Smooth muscle cell (in vitro differentiated cells): ENCODE measurements at regions not wholly inside any gene's neighbourhood (a gene's known extent, or its start where the extent isn't known, plus 50 kb on each side); places are given as distances from the start of the nearest gene placed in this dataset.

Experiments
- DNase-seq: peaks from one replicate; lab custom pipeline; 2025; ENCODE audit not compliant: unreplicated experiment; lab: John Stamatoyannopoulos, UW
- H2AFZ ChIP-seq: fragments of 200-600 bp; sonication (generic); 2 replicates; pipeline ENCODE4 v1.6.0; 2016; ENCODE audit warnings: antibody characterized with exemption, low read depth, mild to moderate bottlenecking
- H3F3A ChIP-seq: fragments of 200-600 bp; sonication (generic); 2 replicates; pipeline ENCODE4 v1.6.0; 2017; ENCODE audit warnings: antibody characterized with exemption, low read depth
- H3K27ac ChIP-seq: fragments of 200-600 bp; sonication (generic); 2 replicates; pipeline ENCODE4 v1.5.1; 2016; ENCODE audit warnings: low read depth, mild to moderate bottlenecking
- H3K27me3 ChIP-seq: fragments of 200-600 bp; sonication (generic); 2 replicates; pipeline ENCODE4 v1.6.1; 2016; ENCODE audit warnings: low read depth, mild to moderate bottlenecking
- H3K36me3 ChIP-seq: fragments of 200-600 bp; sonication (generic); 2 replicates; pipeline ENCODE4 v1.5.1; 2016; ENCODE audit warnings: low read depth
- H3K4me1 ChIP-seq: fragments of 200-600 bp; sonication (generic); 2 replicates; pipeline ENCODE4 v1.5.1; 2016; ENCODE audit warnings: low read depth
- H3K4me2 ChIP-seq: fragments of 200-600 bp; sonication (generic); 2 replicates; pipeline ENCODE4 v1.6.0; 2016; ENCODE audit warnings: mild to moderate bottlenecking
- H3K4me3 ChIP-seq: fragments of 200-600 bp; sonication (generic); 2 replicates; pipeline ENCODE4 v1.5.1; 2016; ENCODE audit warnings: mild to moderate bottlenecking
- H3K79me2 ChIP-seq: fragments of 200-600 bp; sonication (generic); 2 replicates; pipeline ENCODE4 v1.6.0; 2016; ENCODE audit warnings: low read depth, mild to moderate bottlenecking
- H3K9ac ChIP-seq: fragments of 200-600 bp; sonication (generic); 2 replicates; pipeline ENCODE4 v1.6.0; 2016; ENCODE audit warnings: low read depth
- H3K9me3 ChIP-seq: fragments of 200-600 bp; sonication (generic); replicated peaks from 2 replicates; pipeline ENCODE4 v1.5.1; 2016; ENCODE audit warnings: low read depth
- H4K20me1 ChIP-seq: fragments of 200-600 bp; sonication (generic); 2 replicates; pipeline ENCODE4 v1.6.0; 2016; ENCODE audit warnings: low read depth
- CTCF ChIP-seq: fragments of 200-600 bp; sonication (generic); IDR thresholded peaks from 2 replicates; pipeline ENCODE4 v1.5.1; 2017; ENCODE audit warnings: borderline replicate concordance, mild to moderate bottlenecking, antibody characterized with exemption; ENCODE audit not compliant: insufficient read depth, poor library complexity, severe bottlenecking
- WGBS: methylation state at CpG from one replicate; pipeline ENCODE4 v1.1.7; 2016; ENCODE audit warnings: low lambda C conversion rate; 5-methylcytosine and 5-hydroxymethylcytosine counted together

GRCh38 chr5:176711883-176712282 lies 64.6 kb downstream of the TSPAN17 start:
- Histone ChIP-seq H3K4me3 (no peak overlapping the region), H2AFZ (no peak overlapping the region), H3K4me2 (no peak overlapping the region), H3F3A (no peaks in the 10 kb centered on the region), H3K9ac (no peak overlapping the region), H3K9me3 (peaks cover 3% of the 10 kb centered on the region), H3K4me1 (no peaks in the 10 kb centered on the region), H4K20me1 (no peaks in the 10 kb centered on the region), H3K36me3 (no peaks in the 10 kb centered on the region), H3K27me3 (peaks cover 8% of the 10 kb centered on the region), H3K79me2 (no peaks in the 10 kb centered on the region), H3K27ac (no peak overlapping the region)
- TF ChIP-seq CTCF = no peak
- DNase-seq = no peak
- WGBS = 65% methylated on average over 7 of the region's 7 CpGs

- Histone ChIP-seq H3K36me3 (no peaks in the 10 kb centered on the region), H3K4me3 (no peak overlapping the region), H3K79me2 (no peaks in the 10 kb centered on the region), H3K4me2 (no peak overlapping the region), H2AFZ (no peak overlapping the region), H3K4me1 (no peaks in the 10 kb centered on the region), H4K20me1 (no peaks in the 10 kb centered on the region), H3F3A (no peaks in the 10 kb centered on the region), H3K9ac (no peak overlapping the region), H3K27ac (no peak overlapping the region), H3K9me3 (peaks cover 3% of the 10 kb centered on the region), H3K27me3 (peaks cover 8% of the 10 kb centered on the region)
- 63% methylated on average over 17 of the region's 17 CpGs for WGBS
- no peak for TF ChIP-seq CTCF
- no peak for DNase-seq
Observed at GRCh38 chr5:176712546-176713304, 65.4 kb downstream of the TSPAN17 start.

DNA sequence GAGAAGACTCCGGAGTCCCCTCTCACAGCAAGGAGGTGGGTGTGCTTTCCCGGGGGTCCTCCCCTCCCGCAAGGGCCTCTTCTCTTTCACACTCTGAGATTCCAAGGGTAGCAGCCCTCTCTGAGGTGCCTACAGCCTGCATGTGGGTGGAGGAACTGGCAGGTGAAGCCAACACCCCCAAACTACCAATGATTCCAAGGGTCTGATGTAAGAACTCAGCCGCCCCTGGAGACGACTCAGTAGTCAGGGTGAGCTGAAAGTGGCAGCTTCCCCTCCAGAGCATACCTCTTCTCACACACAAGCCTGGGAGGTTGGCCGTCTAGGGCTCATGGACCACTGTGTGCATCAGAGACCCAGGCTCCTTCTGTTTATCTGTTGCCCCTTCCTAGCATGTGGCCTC lies 66.1 kb downstream of the TSPAN17 start:
- Histone ChIP-seq H3K9me3 (peaks cover 3% of the 10 kb centered on the region), H3K36me3 (no peaks in the 10 kb centered on the region), H3K79me2 (no peaks in the 10 kb centered on the region), H3K27ac (no peak overlapping the region), H3K9ac (no peak overlapping the region), H3F3A (no peaks in the 10 kb centered on the region), H3K4me3 (no peak overlapping the region), H2AFZ (no peak overlapping the region), H3K4me2 (no peak overlapping the region), H4K20me1 (no peaks in the 10 kb centered on the region), H3K27me3 (peaks cover 13% of the 10 kb centered on the region), H3K4me1 (no peaks in the 10 kb centered on the region)
- TF ChIP-seq CTCF = no peak
- 90% methylated on average over 6 of the region's 6 CpGs for WGBS
- DNase-seq = no peak

DNA sequence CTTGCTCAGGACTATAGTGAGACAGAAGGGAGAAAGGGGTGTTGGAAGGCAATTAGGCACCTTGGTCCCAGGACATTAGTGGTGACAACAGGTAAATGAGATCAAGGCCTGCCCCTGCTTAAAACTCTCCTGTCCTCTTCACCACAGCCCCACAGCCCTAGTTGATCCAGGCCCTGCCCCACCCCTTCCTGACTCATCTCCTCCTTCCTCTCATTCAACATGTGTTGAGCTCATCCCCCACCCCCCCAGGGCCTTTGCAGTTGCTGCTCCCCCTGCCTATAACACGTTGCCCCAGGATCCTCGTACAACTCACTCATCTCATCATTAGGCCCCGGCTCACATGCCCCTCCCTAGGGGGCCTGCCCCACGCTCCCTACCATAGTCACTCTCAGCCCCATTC lies 66.8 kb downstream of the TSPAN17 start:
- Histone ChIP-seq H2AFZ (no peak overlapping the region), H4K20me1 (no peaks in the 10 kb centered on the region), H3K27ac (no peak overlapping the region), H3K9me3 (peaks cover 3% of the 10 kb centered on the region), H3K4me3 (no peak overlapping the region), H3K4me1 (no peaks in the 10 kb centered on the region), H3K9ac (no peak overlapping the region), H3K27me3 (peaks cover 15% of the 10 kb centered on the region), H3F3A (no peaks in the 10 kb centered on the region), H3K36me3 (no peaks in the 10 kb centered on the region), H3K79me2 (no peaks in the 10 kb centered on the region), H3K4me2 (no peak overlapping the region)
- DNase-seq = no peak
- 84% methylated on average over 3 of the region's 4 CpGs for WGBS
- no peak for TF ChIP-seq CTCF
